ENCODE measurements at regions not wholly inside any gene's neighbourhood (a gene's known extent, or its start where the extent isn't known, plus 50 kb on each side); places are given as distances from the start of the nearest gene placed in this dataset.

DNA sequence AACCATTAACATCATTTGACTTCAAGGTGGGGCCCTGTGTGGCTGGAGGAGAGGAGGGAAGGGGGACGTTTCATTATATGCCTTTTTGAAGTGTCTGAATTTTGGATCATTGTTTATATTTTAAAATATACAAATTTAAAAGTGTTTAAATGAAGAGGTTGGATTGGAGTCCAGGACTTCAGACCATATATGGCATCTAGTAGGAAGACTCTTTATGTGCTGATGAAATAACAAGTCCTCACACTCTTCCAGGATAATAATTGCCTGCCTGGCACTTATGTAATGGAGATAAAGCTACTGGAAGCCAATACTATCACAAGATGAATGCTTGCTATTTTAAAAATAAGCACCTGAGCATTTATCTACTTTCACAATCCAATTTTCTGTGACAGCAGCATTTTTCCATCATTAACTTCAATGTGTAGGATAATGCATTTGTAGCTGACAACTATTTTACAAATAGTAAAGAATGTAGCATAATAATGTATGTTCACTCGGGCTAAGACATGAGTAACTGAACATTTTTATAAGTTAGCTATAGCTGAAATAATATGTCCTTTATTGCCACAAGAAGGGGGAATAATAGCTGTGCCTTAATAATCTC lies 188.4 kb downstream of the MTCL1 start:
- TF ChIP-seq, protein P1, sequence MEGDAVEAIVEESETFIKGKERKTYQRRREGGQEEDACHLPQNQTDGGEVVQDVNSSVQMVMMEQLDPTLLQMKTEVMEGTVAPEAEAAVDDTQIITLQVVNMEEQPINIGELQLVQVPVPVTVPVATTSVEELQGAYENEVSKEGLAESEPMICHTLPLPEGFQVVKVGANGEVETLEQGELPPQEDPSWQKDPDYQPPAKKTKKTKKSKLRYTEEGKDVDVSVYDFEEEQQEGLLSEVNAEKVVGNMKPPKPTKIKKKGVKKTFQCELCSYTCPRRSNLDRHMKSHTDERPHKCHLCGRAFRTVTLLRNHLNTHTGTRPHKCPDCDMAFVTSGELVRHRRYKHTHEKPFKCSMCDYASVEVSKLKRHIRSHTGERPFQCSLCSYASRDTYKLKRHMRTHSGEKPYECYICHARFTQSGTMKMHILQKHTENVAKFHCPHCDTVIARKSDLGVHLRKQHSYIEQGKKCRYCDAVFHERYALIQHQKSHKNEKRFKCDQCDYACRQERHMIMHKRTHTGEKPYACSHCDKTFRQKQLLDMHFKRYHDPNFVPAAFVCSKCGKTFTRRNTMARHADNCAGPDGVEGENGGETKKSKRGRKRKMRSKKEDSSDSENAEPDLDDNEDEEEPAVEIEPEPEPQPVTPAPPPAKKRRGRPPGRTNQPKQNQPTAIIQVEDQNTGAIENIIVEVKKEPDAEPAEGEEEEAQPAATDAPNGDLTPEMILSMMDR (IDR thresholded peaks at IDR 0.05), result no peak
- TF ChIP-seq EZH2 (IDR thresholded peaks at IDR 0.05; ENCODE audit: borderline replicate concordance, insufficient read depth, low read depth, low read length, poor library complexity, severe bottlenecking), result no peak
